GM21737 (cell line): ENCODE measurements at regions not wholly inside any gene's neighbourhood (a gene's known extent, or its start where the extent isn't known, plus 50 kb on each side); places are given as distances from the start of the nearest gene placed in this dataset.
"Not testable (repeated sequence)": the region's sequence is repeated elsewhere in the genome, so short reads cannot be mapped to it uniquely, and the experiment has no call there.

ENCODE experiments used
- ATAC-seq: cut with Tn5 transposase; IDR thresholded peaks from one replicate; pipeline ENCODE4 v1.9.1; 2021; ENCODE audit warnings: mild to moderate bottlenecking, moderate library complexity; ENCODE audit not compliant: unreplicated experiment

- no peak for ATAC-seq
Measured at GRCh38 chr4:31807036-31807435, 1086.9 kb downstream of the PCDH7 start.

- ATAC-seq: no peak
Measured at GRCh38 chr4:31844350-31844749, 1124.2 kb downstream of the PCDH7 start.

- no peak for ATAC-seq
Measured at GRCh38 chr4:31851946-31852345, 1131.8 kb downstream of the PCDH7 start.

GRCh38 chr4:31877429-31877828 is 1157.3 kb downstream of the PCDH7 start:
- ATAC-seq: no peak

- not testable (repeated sequence) for ATAC-seq
Measured at GRCh38 chr4:31880837-31881236, 1160.7 kb downstream of the PCDH7 start.

- no peak for ATAC-seq
Measured at GRCh38 chr4:31896349-31896748, 1176.2 kb downstream of the PCDH7 start.

GRCh38 chr4:31905363-31905762 is 1185.2 kb downstream of the PCDH7 start:
- no peak for ATAC-seq

- ATAC-seq: no peak
Measured at GRCh38 chr4:31908261-31908660, 1188.1 kb downstream of the PCDH7 start.

GRCh38 chr4:31917334-31917733 is 1197.2 kb downstream of the PCDH7 start:
- no peak for ATAC-seq

- ATAC-seq: no peak
Measured at GRCh38 chr4:31918891-31919290, 1198.7 kb downstream of the PCDH7 start.

GRCh38 chr4:31923634-31924033 is 1203.5 kb downstream of the PCDH7 start:
- ATAC-seq: no peak

- ATAC-seq: no peak
Measured at GRCh38 chr4:31929676-31930345, 1209.6 kb downstream of the PCDH7 start.

- no peak for ATAC-seq
Measured at GRCh38 chr4:31946456-31946855, 1226.3 kb downstream of the PCDH7 start.

- ATAC-seq: no peak
Measured at GRCh38 chr4:31947101-31947500, 1226.9 kb downstream of the PCDH7 start.

- no peak for ATAC-seq
Measured at GRCh38 chr4:31949045-31949444, 1228.9 kb downstream of the PCDH7 start.

- ATAC-seq: no peak
Measured at GRCh38 chr4:31955346-31955745, 1235.2 kb downstream of the PCDH7 start.

- ATAC-seq: no peak
Measured at GRCh38 chr4:31959972-31960371, 1239.8 kb downstream of the PCDH7 start.

- no peak for ATAC-seq
Measured at GRCh38 chr4:31964685-31965084, 1244.5 kb downstream of the PCDH7 start.

GRCh38 chr4:31968842-31969241 is 1248.7 kb downstream of the PCDH7 start:
- no peak for ATAC-seq

- ATAC-seq: no peak
Measured at GRCh38 chr4:31974490-31975002, 1254.4 kb downstream of the PCDH7 start.

GRCh38 chr4:31979988-31980387 is 1259.8 kb downstream of the PCDH7 start:
- no peak for ATAC-seq

GRCh38 chr4:31983246-31983645 is 1263.1 kb downstream of the PCDH7 start:
- no peak for ATAC-seq

GRCh38 chr4:31983677-31984076 is 1263.5 kb downstream of the PCDH7 start:
- no peak for ATAC-seq
